ENCODE measurements at regions not wholly inside any gene's neighbourhood (a gene's known extent, or its start where the extent isn't known, plus 50 kb on each side); places are given as distances from the start of the nearest gene placed in this dataset.

- TF ChIP-seq ZNF776 (tag by site-specific recombination; IDR thresholded peaks at IDR 0.05; ENCODE audit: borderline replicate concordance): no peak
- no peak for TF ChIP-seq CTCF (tag by site-specific recombination; IDR thresholded peaks at IDR 0.05)
- no peak for TF ChIP-seq GLI4 (tag by site-specific recombination; IDR thresholded peaks at IDR 0.05)
- TF ChIP-seq GLIS1 (tag by site-specific recombination; IDR thresholded peaks at IDR 0.05): no peak
- TF ChIP-seq ZBTB7A (tag by site-specific recombination; IDR thresholded peaks at IDR 0.05; ENCODE audit: low read depth): no peak
- no peak for TF ChIP-seq ZNF398 (tag by site-specific recombination; IDR thresholded peaks at IDR 0.05)
- no peak for TF ChIP-seq ZNF184 (tag by site-specific recombination; IDR thresholded peaks at IDR 0.05)
- TF ChIP-seq ZBTB21 (tag by site-specific recombination; IDR thresholded peaks at IDR 0.05): no peak
- no peak for TF ChIP-seq AEBP2 (tag by site-specific recombination; IDR thresholded peaks at IDR 0.05; ENCODE audit: borderline replicate concordance)
- TF ChIP-seq ZNF558 (tag by site-specific recombination; IDR thresholded peaks at IDR 0.05): no peak
- TF ChIP-seq ZBTB48 (tag by site-specific recombination; IDR thresholded peaks at IDR 0.05): no peak
These were observed 318.2 kb upstream of the PLXNA2 start for GRCh38 chr1:208562151-208562960.
